GM18505 (cell line): ENCODE measurements at regions not wholly inside any gene's neighbourhood (a gene's known extent, or its start where the extent isn't known, plus 50 kb on each side); places are given as distances from the start of the nearest gene placed in this dataset.
"Not testable (repeated sequence)": the region's sequence is repeated elsewhere in the genome, so short reads cannot be mapped to it uniquely, and the experiment has no call there.

Source experiments
- ATAC-seq: cut with Tn5 transposase; IDR thresholded peaks from one replicate; pipeline ENCODE4 v1.9.1; 2021; ENCODE audit not compliant: unreplicated experiment
- POLR2A ChIP-seq: IDR thresholded peaks from 4 replicates; pipeline ENCODE4 v1.6.1; 2011; ENCODE audit warnings: borderline replicate concordance; ENCODE audit not compliant: insufficient read depth, insufficient read length; ENCODE audit errors: extremely low read depth

GRCh38 chr4:188363196-188363595 is 224.0 kb downstream of the TRIML1 start:
- TF ChIP-seq POLR2A: no peak
- no peak for ATAC-seq

DNA sequence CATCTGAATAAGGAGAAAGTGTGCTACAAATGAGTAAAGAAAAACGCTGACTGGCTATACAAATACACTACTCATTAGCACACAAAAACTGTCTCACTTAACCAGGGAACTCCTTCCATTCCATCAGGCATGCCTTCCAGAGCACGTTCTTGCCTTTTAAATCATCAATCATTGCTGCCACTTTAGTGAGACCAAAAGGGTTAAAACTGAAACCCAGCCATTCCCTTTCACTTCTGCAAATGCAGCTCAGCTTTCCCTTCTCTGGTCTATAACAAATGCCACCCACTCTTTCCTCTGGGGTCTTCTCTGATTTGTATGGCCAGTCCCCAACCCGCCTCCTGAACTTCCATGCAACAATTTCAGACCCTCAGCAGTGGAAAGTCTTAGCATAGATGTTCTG is 231.5 kb downstream of the TRIML1 start:
- TF ChIP-seq POLR2A: no peak
- ATAC-seq: no peak

DNA sequence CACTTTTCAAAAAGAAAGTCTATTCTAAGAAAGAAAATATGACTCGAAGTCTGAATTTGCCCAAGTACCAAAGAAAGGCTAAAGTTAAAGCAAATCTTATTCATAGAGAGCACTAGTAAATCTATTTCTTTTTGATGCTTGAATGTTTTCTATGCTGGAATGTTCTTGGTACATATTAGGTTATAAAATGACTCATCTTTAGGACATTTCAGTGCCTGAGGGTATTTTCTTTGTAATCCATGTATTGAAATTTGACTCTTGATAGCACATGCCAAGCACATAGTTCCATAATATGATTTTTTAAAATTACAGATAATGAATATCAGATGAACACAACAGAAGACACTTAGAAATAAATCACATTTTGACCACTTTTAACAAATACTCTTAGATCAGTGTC is 232.8 kb downstream of the TRIML1 start:
- ATAC-seq: no peak
- no peak for TF ChIP-seq POLR2A

- TF ChIP-seq POLR2A: no peak
- ATAC-seq: no peak
Observed at GRCh38 chr4:188372829-188373228, 233.6 kb downstream of the TRIML1 start.

GRCh38 chr4:188374871-188375270 is 235.6 kb downstream of the TRIML1 start:
- TF ChIP-seq POLR2A: no peak
- ATAC-seq: no peak

- no peak for ATAC-seq
- no peak for TF ChIP-seq POLR2A
Observed at GRCh38 chr4:188377816-188378215, 238.6 kb downstream of the TRIML1 start.

GRCh38 chr4:188383180-188383579 is 243.9 kb downstream of the TRIML1 start:
- ATAC-seq: no peak
- no peak for TF ChIP-seq POLR2A

DNA sequence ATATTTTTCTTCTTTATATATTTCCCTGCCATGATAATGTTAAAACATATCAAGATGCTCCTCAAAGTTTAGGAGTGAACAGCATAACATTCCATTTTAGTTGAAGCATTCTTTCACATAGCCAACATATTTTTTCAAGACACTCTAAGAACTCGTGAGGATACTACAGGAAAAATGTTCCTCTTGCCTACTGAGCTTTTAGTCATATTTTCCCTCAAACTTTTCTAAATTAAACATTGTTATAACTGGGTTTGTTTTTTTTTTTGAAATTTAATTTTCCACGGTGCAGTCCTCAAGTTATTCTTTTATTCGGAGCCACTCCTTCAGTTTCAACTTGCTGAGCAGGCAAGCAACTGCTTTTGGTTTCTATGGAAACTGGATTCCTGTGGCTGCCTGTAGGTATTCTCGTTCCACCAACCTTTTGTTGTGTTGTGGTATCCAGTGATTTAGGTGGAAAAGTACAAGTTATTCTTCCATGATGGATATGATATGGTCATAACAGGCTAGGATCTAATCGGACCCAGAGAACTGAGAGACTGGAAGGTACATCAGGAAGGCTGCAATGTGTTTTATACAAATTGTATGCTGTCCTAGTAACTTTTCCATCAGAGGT is 248.0 kb downstream of the TRIML1 start:
- no peak for ATAC-seq

DNA sequence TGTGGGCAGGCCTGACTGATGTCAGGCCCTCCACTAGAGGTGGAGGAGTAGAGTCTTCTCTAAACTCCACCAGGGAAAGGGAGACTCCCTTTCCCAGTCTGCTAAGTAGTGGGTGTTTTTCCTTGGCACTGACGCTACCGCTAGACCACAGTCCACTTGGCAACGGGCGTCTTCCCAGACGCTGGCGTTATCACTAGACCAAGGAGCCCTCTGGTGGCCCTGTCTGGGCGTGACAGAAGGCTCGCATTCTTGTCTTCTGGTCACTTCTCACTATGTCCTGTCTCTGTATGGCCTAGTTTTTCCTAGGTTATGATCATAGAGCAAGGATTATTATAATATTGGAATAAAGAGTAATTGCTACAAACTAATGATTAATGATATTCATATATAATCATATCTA is 252.1 kb downstream of the TRIML1 start:
- not testable (repeated sequence) for ATAC-seq

More for the DNA sequence above, 248.0 kb downstream of the TRIML1 start:
- no peak for TF ChIP-seq POLR2A

GRCh38 chr4:188396037-188396436 is 256.8 kb downstream of the TRIML1 start:
- no peak for ATAC-seq
- no peak for TF ChIP-seq POLR2A

GRCh38 chr4:188399834-188400233 is 260.6 kb downstream of the TRIML1 start:
- TF ChIP-seq POLR2A: no peak
- no peak for ATAC-seq

- ATAC-seq: no peak
- no peak for TF ChIP-seq POLR2A
Observed at GRCh38 chr4:188400451-188400850, 261.2 kb downstream of the TRIML1 start.

- ATAC-seq: no peak
- no peak for TF ChIP-seq POLR2A
Observed at GRCh38 chr4:188403272-188403671, 264.0 kb downstream of the TRIML1 start.

GRCh38 chr4:188405071-188405835 is 266.0 kb downstream of the TRIML1 start:
- not testable (repeated sequence) for ATAC-seq

- TF ChIP-seq POLR2A: no peak
- no peak for ATAC-seq
Observed at GRCh38 chr4:188408244-188409030, 269.2 kb downstream of the TRIML1 start.

- TF ChIP-seq POLR2A: no peak
- no peak for ATAC-seq
Observed at GRCh38 chr4:188409851-188410250, 270.6 kb downstream of the TRIML1 start.
